ENCODE measurements at regions not wholly inside any gene's neighbourhood (a gene's known extent, or its start where the extent isn't known, plus 50 kb on each side); places are given as distances from the start of the nearest gene placed in this dataset.

- no peak overlapping the region for H3K27ac ChIP-seq
Observed at GRCh38 chr12:126204326-126204725, 1139.1 kb downstream of the AACS start.

DNA sequence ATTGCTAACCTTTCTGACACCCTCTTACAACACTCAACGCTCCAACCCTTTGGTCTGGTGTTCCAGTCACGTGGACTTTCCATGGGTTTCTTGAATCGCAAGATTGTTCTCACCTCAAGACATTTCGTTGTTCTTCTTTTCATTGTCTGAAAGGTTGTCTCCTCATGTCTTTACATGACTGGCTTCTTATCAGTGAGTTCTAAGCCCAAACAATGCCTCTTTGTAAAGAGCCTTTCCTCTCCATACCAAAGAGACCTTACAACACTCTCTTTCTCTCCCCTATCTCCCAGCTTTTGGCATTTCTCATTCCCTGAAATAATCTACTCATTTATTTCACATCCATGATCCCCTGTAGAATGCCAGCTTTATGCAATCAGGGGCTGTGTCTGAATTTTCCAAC is 1144.8 kb downstream of the AACS start:
- TF ChIP-seq ZFX (IDR thresholded peaks at IDR 0.05) (no peak), CTCF (conservative IDR thresholded peaks at IDR 0.05) (no peak)

More at GRCh38 chr12:126204326-126204725, 1139.1 kb downstream of the AACS start:
- no peak for TF ChIP-seq ZFX (IDR thresholded peaks at IDR 0.05)
- TF ChIP-seq CTCF (conservative IDR thresholded peaks at IDR 0.05), result no peak

GRCh38 chr12:126210448-126210847 is 1145.2 kb downstream of the AACS start:
- TF ChIP-seq CTCF (conservative IDR thresholded peaks at IDR 0.05), result no peak
- no peak overlapping the region for H3K27ac ChIP-seq

More for the DNA sequence above, 1144.8 kb downstream of the AACS start:
- H3K27ac ChIP-seq, result no peak overlapping the region

DNA sequence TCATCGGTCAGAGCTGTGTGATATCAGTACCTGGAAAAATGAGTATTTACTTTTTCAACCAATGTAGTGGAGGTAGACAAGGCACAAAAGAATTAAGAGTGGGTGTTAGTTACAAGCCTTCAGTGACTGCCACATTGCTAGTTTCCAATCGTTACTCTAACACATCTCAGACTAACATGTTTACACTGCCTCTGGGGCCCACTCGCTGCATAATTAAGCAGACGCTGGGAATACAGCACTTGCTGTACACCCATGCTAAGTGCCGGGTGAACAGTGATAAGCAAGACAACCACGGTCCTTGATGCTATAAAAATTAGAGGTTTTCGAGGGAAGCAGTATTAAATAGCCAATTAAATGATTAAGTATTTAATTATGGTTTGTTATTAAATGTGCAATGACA is 1147.6 kb downstream of the AACS start:
- no peak overlapping the region for H3K27ac ChIP-seq
- TF ChIP-seq CTCF (conservative IDR thresholded peaks at IDR 0.05) (no peak), ZFX (IDR thresholded peaks at IDR 0.05) (no peak)

DNA sequence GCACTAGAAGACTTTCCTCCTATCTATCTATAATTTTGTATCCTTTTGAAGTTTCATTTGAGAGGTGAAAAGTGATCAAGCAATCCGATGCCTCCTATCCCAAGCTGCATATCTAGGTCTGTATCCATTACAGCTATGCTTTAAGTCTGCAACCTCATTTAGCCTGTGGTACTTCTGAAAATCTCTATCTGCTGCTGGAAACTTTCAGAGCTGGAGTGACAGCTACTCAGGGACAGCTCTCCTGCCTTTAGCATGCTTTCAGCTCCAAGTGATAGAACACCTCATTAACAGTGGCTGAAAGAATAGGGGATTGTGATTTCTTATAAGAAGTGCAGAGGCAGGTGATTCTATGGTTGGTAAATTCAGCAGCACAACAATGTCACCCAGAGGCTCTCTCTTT is 1153.5 kb downstream of the AACS start:
- no peak overlapping the region for H3K27ac ChIP-seq
- no peak for TF ChIP-seq ZFX (IDR thresholded peaks at IDR 0.05)
- TF ChIP-seq CTCF (conservative IDR thresholded peaks at IDR 0.05), result no peak

GRCh38 chr12:126219139-126219538 is 1153.9 kb downstream of the AACS start:
- TF ChIP-seq ZFX (IDR thresholded peaks at IDR 0.05), result no peak
- TF ChIP-seq CTCF (conservative IDR thresholded peaks at IDR 0.05), result no peak

GRCh38 chr12:126219654-126220279 is 1154.5 kb downstream of the AACS start:
- H3K27ac ChIP-seq, result no peak overlapping the region
- TF ChIP-seq CTCF (conservative IDR thresholded peaks at IDR 0.05) (no peak), ZFX (IDR thresholded peaks at IDR 0.05) (no peak)

More at GRCh38 chr12:126219139-126219538, 1153.9 kb downstream of the AACS start:
- no peak overlapping the region for H3K27ac ChIP-seq
